Omental fat pad (tissue), 3 donors: ENCODE measurements at regions not wholly inside any gene's neighbourhood (a gene's known extent, or its start where the extent isn't known, plus 50 kb on each side); places are given as distances from the start of the nearest gene placed in this dataset.

Source experiments
- ATAC-seq: fragments of 150-250 bp; one replicate; pipeline ENCODE4 v1.9.1; 2016; ENCODE audit warnings: mild to moderate bottlenecking, moderate library complexity; ENCODE audit not compliant: low FRiP score
- DNase-seq: peaks from one replicate; pipeline ENCODE4 v3.0.0-alpha.2; 2019; ENCODE audit warnings: low spot score
- CTCF ChIP-seq, 3 donors: fragments of 450-650 bp; IDR thresholded peaks; one replicate each; pipeline ENCODE4 v1.5.1; 2016 to 2017; ENCODE audit warnings: antibody characterized with exemption in 3 of 3, mild to moderate bottlenecking in 3 of 3, moderate library complexity in 2 of 3

DNA sequence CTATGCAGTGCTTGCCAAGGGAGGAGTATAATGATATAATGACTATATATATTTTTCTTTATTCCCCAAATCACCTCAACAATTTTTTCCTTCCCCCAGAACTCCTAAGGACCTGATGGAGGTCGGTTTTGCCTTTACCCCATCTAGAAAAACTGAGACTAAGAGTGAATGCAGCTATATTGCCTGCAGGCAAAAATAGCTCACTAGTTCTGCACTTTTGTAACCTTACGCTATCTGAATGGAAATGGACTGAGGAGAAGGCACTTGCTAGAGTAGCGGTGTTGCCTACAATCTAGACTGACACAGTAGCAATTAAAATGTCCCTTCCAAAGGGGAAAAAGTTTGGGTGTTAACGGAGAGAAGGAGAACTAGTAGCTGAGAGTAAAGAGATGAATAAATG, 379.5 kb upstream of the SEMA6D start:
- ATAC-seq (no peak), DNase-seq (no peak)
- TF ChIP-seq CTCF (IDR thresholded peaks at IDR 0.05), result no peak

GRCh38 chr15:47338771-47339170, 378.5 kb upstream of the SEMA6D start:
- DNase-seq (no peak), ATAC-seq (no peak)
- TF ChIP-seq CTCF (IDR thresholded peaks at IDR 0.05), result no peak

DNA sequence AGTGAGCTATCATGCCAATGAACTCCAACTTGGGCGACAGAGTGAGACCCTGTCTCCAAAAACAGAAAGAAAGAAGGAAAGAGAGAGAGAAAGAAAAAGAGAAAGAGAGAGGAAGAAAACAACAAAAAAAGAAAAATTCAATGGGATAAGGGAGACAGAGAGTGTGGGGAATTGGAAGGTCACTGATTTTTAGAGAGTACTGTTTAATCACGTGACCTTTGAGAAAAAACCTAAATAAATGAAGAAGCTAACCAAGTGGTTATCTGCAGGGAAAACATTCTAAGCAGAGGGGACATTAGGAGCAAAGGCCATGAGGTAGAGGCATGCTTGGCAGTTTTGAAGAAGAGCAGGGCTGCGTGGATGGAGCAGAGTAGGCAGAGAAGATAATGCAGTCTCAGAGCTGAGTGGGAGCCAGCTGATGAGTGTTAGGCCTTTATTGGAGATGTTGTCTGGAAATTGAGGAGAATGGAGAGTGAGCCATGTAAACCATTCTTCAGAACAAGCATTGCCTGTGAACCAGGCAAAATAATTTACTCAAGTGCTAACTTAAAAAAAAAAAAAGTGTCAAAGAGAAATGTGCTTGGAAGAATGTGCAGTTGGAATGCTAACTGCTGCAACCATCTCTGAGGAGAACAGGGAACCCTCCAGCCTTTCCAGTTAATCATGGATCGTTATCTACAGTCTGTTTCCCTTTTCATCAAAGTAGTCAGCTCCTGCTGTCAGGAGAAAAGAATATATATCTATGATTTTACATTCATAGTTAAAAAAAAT, 377.3 kb upstream of the SEMA6D start:
- ATAC-seq, result no peak
- no peak for TF ChIP-seq CTCF (IDR thresholded peaks at IDR 0.05)
- no peak for DNase-seq

DNA sequence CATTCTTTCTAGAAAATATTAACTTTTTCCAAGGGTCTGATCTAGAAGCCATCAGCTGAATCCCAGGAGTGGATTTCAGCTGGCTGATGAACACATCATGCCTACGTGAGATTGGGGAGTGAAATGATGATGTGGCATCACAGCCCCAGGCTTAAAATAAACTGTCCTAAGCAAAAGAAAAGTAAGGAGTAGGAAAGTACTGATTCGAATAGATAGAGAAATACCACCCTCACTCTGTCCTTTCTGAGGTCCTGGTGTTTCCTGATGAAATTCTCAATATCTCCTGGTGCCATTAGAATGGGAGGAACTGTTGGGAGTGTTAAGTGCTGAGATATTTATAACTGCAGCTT, 376.8 kb upstream of the SEMA6D start:
- DNase-seq, result no peak
- ATAC-seq, result no peak
- TF ChIP-seq CTCF (IDR thresholded peaks at IDR 0.05), result no peak

GRCh38 chr15:47349179-47349578, 368.1 kb upstream of the SEMA6D start:
- ATAC-seq (no peak), DNase-seq (no peak)
- no peak for TF ChIP-seq CTCF (IDR thresholded peaks at IDR 0.05)

DNA sequence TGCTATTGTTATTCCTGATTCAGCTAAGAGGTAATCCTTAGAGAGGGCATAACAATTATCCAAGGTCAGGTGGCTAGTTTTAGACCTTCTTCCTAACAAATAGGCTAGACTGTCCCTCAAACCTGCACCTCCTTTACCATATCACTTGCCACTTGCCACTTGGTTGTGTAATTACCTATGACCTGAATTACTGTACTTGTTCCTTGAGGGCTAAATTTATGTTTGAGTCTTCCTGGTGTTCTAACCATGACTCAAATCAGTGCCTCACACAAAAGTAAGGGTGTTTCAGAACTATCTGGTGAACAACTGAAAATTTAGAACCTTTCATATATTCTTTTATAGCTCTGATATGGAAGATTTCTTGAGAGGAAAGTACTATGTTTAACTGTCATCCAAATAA, 365.8 kb upstream of the SEMA6D start:
- no peak for ATAC-seq
- no peak for TF ChIP-seq CTCF (IDR thresholded peaks at IDR 0.05)
- DNase-seq, result no peak

- DNase-seq (no peak), ATAC-seq (no peak)
- no peak for TF ChIP-seq CTCF (IDR thresholded peaks at IDR 0.05)
Measured at GRCh38 chr15:47352217-47352616, 365.1 kb upstream of the SEMA6D start.
